ENCODE measurements at regions not wholly inside any gene's neighbourhood (a gene's known extent, or its start where the extent isn't known, plus 50 kb on each side); places are given as distances from the start of the nearest gene placed in this dataset.

GRCh38 chr2:185069107-185069506 is 470.8 kb downstream of the ZNF804A start:
- TF ChIP-seq, protein P1, sequence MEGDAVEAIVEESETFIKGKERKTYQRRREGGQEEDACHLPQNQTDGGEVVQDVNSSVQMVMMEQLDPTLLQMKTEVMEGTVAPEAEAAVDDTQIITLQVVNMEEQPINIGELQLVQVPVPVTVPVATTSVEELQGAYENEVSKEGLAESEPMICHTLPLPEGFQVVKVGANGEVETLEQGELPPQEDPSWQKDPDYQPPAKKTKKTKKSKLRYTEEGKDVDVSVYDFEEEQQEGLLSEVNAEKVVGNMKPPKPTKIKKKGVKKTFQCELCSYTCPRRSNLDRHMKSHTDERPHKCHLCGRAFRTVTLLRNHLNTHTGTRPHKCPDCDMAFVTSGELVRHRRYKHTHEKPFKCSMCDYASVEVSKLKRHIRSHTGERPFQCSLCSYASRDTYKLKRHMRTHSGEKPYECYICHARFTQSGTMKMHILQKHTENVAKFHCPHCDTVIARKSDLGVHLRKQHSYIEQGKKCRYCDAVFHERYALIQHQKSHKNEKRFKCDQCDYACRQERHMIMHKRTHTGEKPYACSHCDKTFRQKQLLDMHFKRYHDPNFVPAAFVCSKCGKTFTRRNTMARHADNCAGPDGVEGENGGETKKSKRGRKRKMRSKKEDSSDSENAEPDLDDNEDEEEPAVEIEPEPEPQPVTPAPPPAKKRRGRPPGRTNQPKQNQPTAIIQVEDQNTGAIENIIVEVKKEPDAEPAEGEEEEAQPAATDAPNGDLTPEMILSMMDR (IDR thresholded peaks at IDR 0.05) = no peak
- TF ChIP-seq POLR2A (IDR thresholded peaks at IDR 0.05) = no peak
- Histone ChIP-seq H3K9me3 (no peaks in the 10 kb centered on the region), H3K36me3 (ENCODE audit: low read depth, missing control alignments) (no peaks in the 10 kb centered on the region), H3K27ac (no peak overlapping the region), H3K4me1 (no peaks in the 10 kb centered on the region), H3K4me3 (no peak overlapping the region), H3K27me3 (no peaks in the 10 kb centered on the region)
- DNase-seq = no peak
- WGBS, 2 donors = 72 to 78% methylated on average over 2 of the region's 2 CpGs
- intact Hi-C loops (cut with DNase I; ENCODE audit: low total_unique reads) = no loop called here

- TF ChIP-seq, protein P1 (IDR thresholded peaks at IDR 0.05) = no peak
- no peak for TF ChIP-seq POLR2A (IDR thresholded peaks at IDR 0.05)
- H3K36me3 ChIP-seq (ENCODE audit: low read depth, missing control alignments) = no peaks in the 10 kb centered on the region
- H3K9me3 ChIP-seq = no peaks in the 10 kb centered on the region
- no peaks in the 10 kb centered on the region for H3K27me3 ChIP-seq
- intact Hi-C loops (cut with DNase I; ENCODE audit: low total_unique reads) = no loop called here
- no peak overlapping the region for H3K27ac ChIP-seq
- H3K4me1 ChIP-seq = no peaks in the 10 kb centered on the region
- no peak for DNase-seq
- no peak overlapping the region for H3K4me3 ChIP-seq
Measured at GRCh38 chr2:185074156-185074555, 475.8 kb downstream of the ZNF804A start.

- intact Hi-C loops (cut with DNase I; ENCODE audit: low total_unique reads) = no loop called here
- Histone ChIP-seq H3K4me1 (no peaks in the 10 kb centered on the region), H3K9me3 (no peaks in the 10 kb centered on the region), H3K27me3 (no peaks in the 10 kb centered on the region), H3K4me3 (no peak overlapping the region), H3K36me3 (ENCODE audit: low read depth, missing control alignments) (no peaks in the 10 kb centered on the region), H3K27ac (no peak overlapping the region)
- TF ChIP-seq, protein P1 (IDR thresholded peaks at IDR 0.05) = no peak
- no peak for TF ChIP-seq POLR2A (IDR thresholded peaks at IDR 0.05)
- WGBS, 2 donors = 95 to 96% methylated on average over 3 of the region's 3 CpGs
- DNase-seq = no peak
Measured at GRCh38 chr2:185082749-185083148, 484.4 kb downstream of the ZNF804A start.

GRCh38 chr2:185108588-185108987 is 510.3 kb downstream of the ZNF804A start:
- peaks cover 3% of the 10 kb centered on the region for H3K9me3 ChIP-seq
- no peaks in the 10 kb centered on the region for H3K36me3 ChIP-seq (ENCODE audit: low read depth, missing control alignments)
- no peak overlapping the region for H3K27ac ChIP-seq
- no peak for DNase-seq
- no peaks in the 10 kb centered on the region for H3K4me1 ChIP-seq
- intact Hi-C loops (cut with DNase I; ENCODE audit: low total_unique reads) = no loop called here
- no peak for TF ChIP-seq POLR2A (IDR thresholded peaks at IDR 0.05)
- no peak overlapping the region for H3K4me3 ChIP-seq
- no peaks in the 10 kb centered on the region for H3K27me3 ChIP-seq
- WGBS, 2 donors = 82 to 88% methylated on average over 2 of the region's 2 CpGs

DNA sequence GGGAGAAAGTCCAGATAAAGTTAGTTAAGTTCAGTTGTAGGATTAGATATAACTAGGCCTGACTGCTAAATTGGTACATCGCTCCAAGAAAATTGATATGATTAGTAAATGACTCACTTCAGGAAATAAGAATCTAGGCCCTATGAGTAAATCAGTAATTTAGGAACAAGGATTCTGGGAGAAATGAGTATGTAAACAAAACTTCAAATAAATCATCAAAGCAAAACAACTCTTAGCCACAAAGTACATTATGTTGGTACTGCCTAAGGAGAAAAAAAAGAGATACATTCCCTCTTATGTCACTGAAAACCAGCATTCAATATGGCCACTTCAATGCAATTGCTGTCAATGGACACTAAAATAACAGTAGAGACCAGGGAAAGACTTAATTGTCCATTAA is 529.1 kb downstream of the ZNF804A start:
- Histone ChIP-seq H3K4me1 (no peaks in the 10 kb centered on the region), H3K36me3 (ENCODE audit: low read depth, missing control alignments) (no peaks in the 10 kb centered on the region), H3K9me3 (no peaks in the 10 kb centered on the region), H3K27me3 (no peaks in the 10 kb centered on the region), H3K27ac (no peak overlapping the region), H3K4me3 (no peak overlapping the region)
- TF ChIP-seq, protein P1 (IDR thresholded peaks at IDR 0.05) = no peak
- intact Hi-C loops (cut with DNase I; ENCODE audit: low total_unique reads) = no loop called here
- WGBS, 2 donors = 94 to 95% methylated on average over 1 of the region's 1 CpG
- no peak for DNase-seq

All from testis (tissue), 2 donors.